GM19438 (cell line): ENCODE measurements at regions not wholly inside any gene's neighbourhood (a gene's known extent, or its start where the extent isn't known, plus 50 kb on each side); places are given as distances from the start of the nearest gene placed in this dataset.
A peak's percentile ranks its signal among the peaks of the same experiment; 100 is the strongest.

ENCODE experiments used
- ATAC-seq: cut with Tn5 transposase; IDR thresholded peaks from one replicate; pipeline ENCODE4 v1.9.1; 2021; ENCODE audit warnings: low read depth; ENCODE audit not compliant: unreplicated experiment

- ATAC-seq, result no peak
These were observed 594.3 kb upstream of the DIPK2B start for GRCh38 chrX:45794995-45795337.

- ATAC-seq, result no peak
These were observed 593.8 kb upstream of the DIPK2B start for GRCh38 chrX:45794323-45794994.

- no peak for ATAC-seq
These were observed 588.3 kb upstream of the DIPK2B start for GRCh38 chrX:45788941-45789348.

GRCh38 chrX:45788315-45788714 is 587.6 kb upstream of the DIPK2B start:
- ATAC-seq, result no peak

- no peak for ATAC-seq
These were observed 583.9 kb upstream of the DIPK2B start for GRCh38 chrX:45784590-45784989.

GRCh38 chrX:45783002-45783401 is 582.3 kb upstream of the DIPK2B start:
- no peak for ATAC-seq

- no peak for ATAC-seq
These were observed 581.4 kb upstream of the DIPK2B start for GRCh38 chrX:45781901-45782553.

GRCh38 chrX:45778616-45779015 is 577.9 kb upstream of the DIPK2B start:
- ATAC-seq, result no peak

GRCh38 chrX:45777366-45777765 is 576.7 kb upstream of the DIPK2B start:
- ATAC-seq, result no peak

- ATAC-seq, result no peak
These were observed 574.8 kb upstream of the DIPK2B start for GRCh38 chrX:45775468-45775867.

- ATAC-seq, result no peak
These were observed 574.3 kb upstream of the DIPK2B start for GRCh38 chrX:45774961-45775360.

GRCh38 chrX:45773572-45773971 is 572.9 kb upstream of the DIPK2B start:
- ATAC-seq, result no peak

- no peak for ATAC-seq
These were observed 571.1 kb upstream of the DIPK2B start for GRCh38 chrX:45771560-45772340.

GRCh38 chrX:45771114-45771513 is 570.4 kb upstream of the DIPK2B start:
- no peak for ATAC-seq

- ATAC-seq, result peak; percentile 79
These were observed 569.3 kb upstream of the DIPK2B start for GRCh38 chrX:45769761-45770582.

- no peak for ATAC-seq
These were observed 568.1 kb upstream of the DIPK2B start for GRCh38 chrX:45768666-45769236.

- no peak for ATAC-seq
These were observed 566.4 kb upstream of the DIPK2B start for GRCh38 chrX:45766981-45767501.

GRCh38 chrX:45765767-45766166 is 565.1 kb upstream of the DIPK2B start:
- ATAC-seq, result no peak

GRCh38 chrX:45765281-45765680 is 564.6 kb upstream of the DIPK2B start:
- ATAC-seq, result no peak
